Activated T-helper 2 cell treated with anti-CD3 and anti-CD28 coated beads, Interferon-gamma antibody, Interleukin-2, Interleukin-4, amounts not matched to agents 10 μg/mL and 5 μg/mL and 100 μg/mL, durations not matched to agents 14 hours and 24 hours and 36 hours (primary cell): ENCODE measurements at regions not wholly inside any gene's neighbourhood (a gene's known extent, or its start where the extent isn't known, plus 50 kb on each side); places are given as distances from the start of the nearest gene placed in this dataset.

Source experiments
- DNase-seq: peaks from one replicate; pipeline ENCODE4 v3.0.0; 2021; ENCODE audit warnings: low spot score
- H3K27ac Mint-ChIP-seq: one replicate; pipeline ENCODE4 v1.8.0; 2021; ENCODE audit warnings: mixed read lengths
- H3K27me3 Mint-ChIP-seq: one replicate; pipeline ENCODE4 v1.8.0; 2021; ENCODE audit warnings: low read depth, mixed read lengths
- H3K36me3 Mint-ChIP-seq: one replicate; pipeline ENCODE4 v1.8.0; 2021; ENCODE audit warnings: low read depth, mixed read lengths
- H3K4me1 Mint-ChIP-seq: one replicate; pipeline ENCODE4 v1.8.0; 2021; ENCODE audit warnings: low read depth, mixed read lengths
- H3K4me3 Mint-ChIP-seq: one replicate; pipeline ENCODE4 v1.8.0; 2021; ENCODE audit warnings: low read depth, mild to moderate bottlenecking, moderate library complexity, mixed read lengths
- H3K9me3 Mint-ChIP-seq: one replicate; pipeline ENCODE4 v1.8.0; 2021; ENCODE audit warnings: mixed read lengths
- intact Hi-C: fragments of 100-400 bp; cut with micrococcal nuclease; formaldehyde crosslinking; loops from one replicate; pipeline ENCODE4 v1.15.1; 2023

DNA sequence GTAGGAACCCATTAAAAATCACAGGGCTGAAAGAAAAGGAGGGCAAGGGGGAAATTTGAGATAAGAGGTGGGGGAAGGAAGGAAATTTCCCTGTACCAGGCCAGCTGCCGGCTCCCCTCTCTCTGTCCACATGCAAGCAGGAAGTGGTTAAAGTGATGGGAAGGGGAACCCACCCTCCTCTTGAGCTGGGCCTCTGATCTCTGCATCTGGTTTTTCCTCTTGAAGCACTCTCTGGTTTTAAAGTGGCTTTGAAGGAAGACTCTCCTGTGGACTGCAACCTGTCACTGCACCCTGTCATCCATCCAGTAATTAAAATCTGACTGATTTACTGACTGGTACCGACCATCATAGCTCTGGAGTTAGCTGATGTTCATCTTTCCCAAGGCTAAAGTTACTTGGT lies 239.6 kb downstream of the TSHZ3 start:
- no peak overlapping the region for H3K27ac Mint-ChIP-seq
- H3K9me3 Mint-ChIP-seq: no peaks in the 10 kb centered on the region
- no peaks in the 10 kb centered on the region for H3K36me3 Mint-ChIP-seq
- H3K27me3 Mint-ChIP-seq: no peaks in the 10 kb centered on the region
- H3K4me1 Mint-ChIP-seq: peaks cover 5% of the 10 kb centered on the region
- no peak overlapping the region for H3K4me3 Mint-ChIP-seq
- DNase-seq: no peak
- intact Hi-C loops: no loop called here

DNA sequence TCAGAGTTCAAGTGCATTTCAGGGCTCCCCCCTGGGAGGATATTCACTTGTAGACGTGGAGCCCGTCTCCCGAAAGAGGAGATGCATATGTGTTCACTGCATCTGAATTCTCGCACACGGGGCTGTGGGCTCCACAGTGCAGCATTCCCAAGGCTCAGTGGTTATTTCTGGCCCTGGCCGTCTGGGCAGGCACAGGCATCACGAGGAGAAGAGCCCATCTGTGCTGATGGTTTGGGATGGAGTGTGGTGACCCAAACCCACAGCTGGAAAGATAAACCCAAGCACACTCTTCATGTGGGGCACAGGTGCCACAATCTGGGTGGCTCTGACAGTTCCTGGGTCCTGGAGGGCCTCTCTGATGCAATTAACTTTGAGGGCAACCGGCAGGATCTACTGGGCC lies 242.1 kb downstream of the TSHZ3 start:
- Mint-ChIP-seq H3K27ac (no peak overlapping the region), H3K9me3 (no peaks in the 10 kb centered on the region), H3K4me3 (no peak overlapping the region), H3K27me3 (no peaks in the 10 kb centered on the region), H3K4me1 (peaks cover 5% of the 10 kb centered on the region), H3K36me3 (no peaks in the 10 kb centered on the region)
- DNase-seq: no peak
- intact Hi-C loops: no loop called here

DNA sequence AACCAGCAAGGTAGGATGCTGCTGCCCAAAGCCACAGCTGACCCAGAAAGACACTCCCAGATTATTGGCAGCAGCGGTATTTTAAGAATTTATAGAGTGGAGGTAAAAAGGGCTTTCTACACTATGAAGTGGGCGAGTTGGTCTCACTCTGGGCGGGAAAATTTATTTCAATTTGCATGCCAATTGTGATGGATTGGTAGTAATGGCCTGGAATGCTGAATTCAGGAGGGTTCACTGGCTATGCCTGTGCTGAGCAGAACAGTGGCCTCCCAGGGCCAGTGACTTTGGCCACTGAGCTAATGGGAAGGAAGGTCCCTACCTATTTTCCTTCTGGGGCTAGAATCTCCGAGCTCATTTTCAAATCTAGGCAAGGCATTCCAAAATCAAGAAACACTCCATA lies 243.5 kb downstream of the TSHZ3 start:
- Mint-ChIP-seq H3K27ac (no peak overlapping the region), H3K36me3 (no peaks in the 10 kb centered on the region), H3K4me1 (peaks cover 5% of the 10 kb centered on the region), H3K27me3 (no peaks in the 10 kb centered on the region), H3K4me3 (no peak overlapping the region), H3K9me3 (no peaks in the 10 kb centered on the region)
- intact Hi-C loops: no loop called here
- DNase-seq: no peak

DNA sequence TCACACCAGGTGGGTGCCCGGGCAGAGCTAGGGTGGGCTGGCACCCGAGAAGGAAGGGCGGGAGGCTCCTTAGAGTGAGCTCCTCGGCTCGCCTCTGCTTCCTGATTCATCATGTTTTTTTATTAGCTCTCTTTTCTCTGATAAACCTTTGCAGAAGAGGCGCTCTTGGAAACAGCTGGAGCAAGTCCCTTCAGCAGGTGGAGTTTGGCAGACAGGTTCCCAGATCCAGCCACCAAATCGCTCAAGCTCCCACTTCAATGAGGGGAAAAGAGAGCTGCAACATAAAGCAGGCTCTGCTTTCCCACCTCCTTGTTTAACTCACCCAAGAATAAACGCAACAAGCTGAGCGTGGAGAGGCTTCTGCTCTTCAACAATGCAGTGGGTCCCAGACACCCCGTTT lies 244.8 kb downstream of the TSHZ3 start:
- Mint-ChIP-seq H3K9me3 (no peaks in the 10 kb centered on the region), H3K36me3 (no peaks in the 10 kb centered on the region), H3K27me3 (no peaks in the 10 kb centered on the region), H3K4me1 (peaks cover 3% of the 10 kb centered on the region), H3K27ac (no peak overlapping the region), H3K4me3 (no peak overlapping the region)
- intact Hi-C loops: no loop called here
- no peak for DNase-seq

DNA sequence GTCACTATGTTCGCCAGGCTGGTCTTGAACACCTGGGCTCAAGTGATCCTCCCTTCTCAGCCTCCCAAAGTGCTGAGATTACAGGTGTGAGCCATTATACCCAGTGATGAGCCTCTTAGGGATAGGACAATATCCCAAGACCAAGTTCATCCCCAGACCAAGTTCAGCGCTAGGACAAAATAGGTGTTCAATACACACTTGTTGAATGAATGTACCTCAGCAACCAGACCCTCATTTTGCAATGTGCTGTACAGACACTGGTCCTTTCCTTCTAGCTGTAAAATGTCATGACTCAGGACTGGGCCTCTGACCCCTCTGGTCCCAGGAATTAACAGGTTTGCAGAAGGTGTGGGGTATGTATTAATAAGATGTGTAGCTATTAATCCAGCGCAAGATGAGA lies 246.0 kb downstream of the TSHZ3 start:
- intact Hi-C loops: no loop called here
- Mint-ChIP-seq H3K27ac (no peak overlapping the region), H3K36me3 (no peaks in the 10 kb centered on the region), H3K9me3 (no peaks in the 10 kb centered on the region), H3K27me3 (no peaks in the 10 kb centered on the region), H3K4me3 (no peak overlapping the region), H3K4me1 (no peaks in the 10 kb centered on the region)
- no peak for DNase-seq

DNA sequence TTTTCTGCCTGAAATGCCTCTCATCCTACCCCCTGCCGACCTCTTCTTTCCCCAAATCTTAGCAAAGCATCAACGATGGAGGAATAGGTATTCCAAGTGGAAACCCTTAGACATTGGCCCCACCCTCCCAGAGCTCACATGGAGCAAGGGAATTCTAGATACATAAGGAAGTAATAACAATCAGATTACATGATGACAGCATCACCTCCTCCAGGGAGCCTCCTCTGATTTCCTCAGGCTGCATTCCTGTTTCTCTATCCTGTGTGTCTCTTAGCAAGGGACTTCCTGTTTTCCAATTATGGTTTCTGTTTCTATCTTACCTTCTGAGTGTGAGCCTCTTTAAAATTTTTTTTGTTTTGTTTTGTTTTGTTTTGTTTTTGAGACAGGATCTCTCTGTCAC lies 246.6 kb downstream of the TSHZ3 start:
- no peaks in the 10 kb centered on the region for H3K9me3 Mint-ChIP-seq
- DNase-seq: no peak
- H3K27ac Mint-ChIP-seq: no peak overlapping the region
- no peaks in the 10 kb centered on the region for H3K36me3 Mint-ChIP-seq
- H3K27me3 Mint-ChIP-seq: no peaks in the 10 kb centered on the region
- H3K4me3 Mint-ChIP-seq: no peak overlapping the region
- no peaks in the 10 kb centered on the region for H3K4me1 Mint-ChIP-seq
- intact Hi-C loops: no loop called here

DNA sequence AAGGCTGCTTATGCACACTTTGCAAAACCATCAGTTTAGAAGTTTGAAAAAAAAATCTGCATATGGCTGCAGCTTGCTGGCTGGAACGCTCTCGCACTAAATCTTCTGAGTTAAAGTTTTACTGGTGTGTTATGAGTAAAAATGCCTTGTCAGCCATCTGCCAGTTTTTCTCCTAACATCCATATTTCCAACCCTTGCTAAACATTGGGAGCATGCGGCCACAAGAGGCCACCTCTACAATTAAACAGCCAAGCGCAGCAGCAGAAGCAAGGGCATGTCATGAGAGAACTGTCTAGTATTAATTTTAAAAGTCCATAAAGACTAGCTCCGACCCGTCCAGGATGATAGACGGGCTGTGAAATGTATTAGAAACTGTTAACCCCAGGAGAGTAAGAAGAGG lies 248.3 kb downstream of the TSHZ3 start:
- no peaks in the 10 kb centered on the region for H3K36me3 Mint-ChIP-seq
- no peak overlapping the region for H3K4me3 Mint-ChIP-seq
- H3K4me1 Mint-ChIP-seq: no peaks in the 10 kb centered on the region
- no peak for DNase-seq
- no peak overlapping the region for H3K27ac Mint-ChIP-seq
- intact Hi-C loops: no loop called here
- no peaks in the 10 kb centered on the region for H3K27me3 Mint-ChIP-seq
- no peaks in the 10 kb centered on the region for H3K9me3 Mint-ChIP-seq

DNA sequence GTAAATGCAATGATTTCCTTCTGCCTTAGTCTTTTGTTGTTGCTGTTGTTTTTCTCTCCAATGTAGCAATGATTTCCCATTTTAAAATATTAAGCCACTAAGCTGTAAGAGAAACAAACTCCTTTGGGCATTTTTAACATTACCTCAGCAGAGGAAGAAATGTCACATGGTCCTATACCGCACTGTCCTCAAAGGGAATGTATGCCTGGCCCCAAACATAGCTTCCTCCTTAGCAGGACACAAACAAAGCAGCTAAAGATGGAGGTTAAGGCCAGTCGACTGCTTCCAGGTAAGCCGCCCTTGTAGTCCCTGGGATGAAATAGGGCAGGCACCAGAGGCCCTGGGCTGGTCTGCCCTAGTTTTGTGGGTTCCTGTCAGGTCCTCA lies 249.0 kb downstream of the TSHZ3 start:
- Mint-ChIP-seq H3K4me1 (no peaks in the 10 kb centered on the region), H3K27ac (no peak overlapping the region), H3K36me3 (no peaks in the 10 kb centered on the region), H3K9me3 (no peaks in the 10 kb centered on the region), H3K27me3 (no peaks in the 10 kb centered on the region), H3K4me3 (no peak overlapping the region)
- DNase-seq: no peak
- intact Hi-C loops: no loop called here

DNA sequence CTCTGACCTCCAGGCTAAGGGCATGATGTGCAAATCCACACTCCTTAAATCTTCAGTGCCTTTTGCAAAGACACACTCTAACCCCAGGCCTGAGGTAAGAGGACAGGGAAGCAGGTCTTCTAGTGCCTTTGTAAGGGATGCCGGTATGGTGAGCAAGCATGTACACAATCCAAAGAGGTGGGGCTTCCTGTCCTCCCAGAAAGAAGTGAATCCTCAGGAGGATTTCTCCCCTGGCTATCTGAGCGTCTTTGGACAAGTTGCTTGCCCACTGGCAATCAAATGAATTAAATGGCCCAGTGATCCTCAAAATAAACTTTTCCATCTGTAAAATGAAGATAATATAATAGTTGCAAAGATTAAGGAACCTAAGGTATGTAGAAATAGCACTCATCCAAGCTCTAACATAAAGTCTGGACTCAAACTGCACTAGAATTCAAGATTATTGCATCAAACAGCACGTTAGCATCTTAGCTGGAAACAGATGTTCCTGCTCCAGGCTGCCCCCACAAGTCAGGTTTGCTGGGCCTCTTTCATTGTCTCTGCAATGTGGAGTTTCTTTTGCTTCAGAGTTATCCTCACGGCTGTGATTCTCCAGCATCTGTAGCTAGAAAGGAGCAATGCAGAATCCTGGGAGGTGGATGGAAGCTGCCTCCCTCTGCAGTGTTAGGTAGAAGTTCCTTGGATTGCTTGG lies 249.6 kb downstream of the TSHZ3 start:
- H3K4me1 Mint-ChIP-seq: no peaks in the 10 kb centered on the region
- H3K4me3 Mint-ChIP-seq: no peak overlapping the region
- intact Hi-C loops: no loop called here
- H3K9me3 Mint-ChIP-seq: no peaks in the 10 kb centered on the region
- no peaks in the 10 kb centered on the region for H3K27me3 Mint-ChIP-seq
- no peak overlapping the region for H3K27ac Mint-ChIP-seq
- H3K36me3 Mint-ChIP-seq: no peaks in the 10 kb centered on the region
- DNase-seq: no peak

DNA sequence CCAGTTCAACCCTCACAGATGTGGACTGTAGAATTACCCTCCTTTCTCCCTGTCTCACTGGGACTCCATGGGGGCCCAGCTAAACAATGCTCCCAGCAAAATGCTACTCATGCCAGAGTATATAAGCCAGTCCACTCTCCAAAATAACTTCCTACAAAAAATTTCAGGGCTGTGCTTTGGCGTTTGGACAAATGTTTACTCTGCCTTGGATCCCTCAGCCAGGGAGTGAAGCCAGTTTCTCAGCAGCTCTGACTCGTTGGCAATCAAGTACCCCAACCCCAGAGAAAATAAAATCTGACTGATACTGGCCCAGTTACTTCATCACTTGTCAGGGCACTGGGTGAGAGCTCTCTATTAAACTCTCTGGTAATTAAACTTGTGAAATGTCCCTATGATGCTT lies 250.4 kb downstream of the TSHZ3 start:
- intact Hi-C loops: no loop called here
- Mint-ChIP-seq H3K36me3 (no peaks in the 10 kb centered on the region), H3K27me3 (no peaks in the 10 kb centered on the region), H3K4me1 (no peaks in the 10 kb centered on the region), H3K27ac (no peak overlapping the region), H3K9me3 (no peaks in the 10 kb centered on the region), H3K4me3 (no peak overlapping the region)
- no peak for DNase-seq

DNA sequence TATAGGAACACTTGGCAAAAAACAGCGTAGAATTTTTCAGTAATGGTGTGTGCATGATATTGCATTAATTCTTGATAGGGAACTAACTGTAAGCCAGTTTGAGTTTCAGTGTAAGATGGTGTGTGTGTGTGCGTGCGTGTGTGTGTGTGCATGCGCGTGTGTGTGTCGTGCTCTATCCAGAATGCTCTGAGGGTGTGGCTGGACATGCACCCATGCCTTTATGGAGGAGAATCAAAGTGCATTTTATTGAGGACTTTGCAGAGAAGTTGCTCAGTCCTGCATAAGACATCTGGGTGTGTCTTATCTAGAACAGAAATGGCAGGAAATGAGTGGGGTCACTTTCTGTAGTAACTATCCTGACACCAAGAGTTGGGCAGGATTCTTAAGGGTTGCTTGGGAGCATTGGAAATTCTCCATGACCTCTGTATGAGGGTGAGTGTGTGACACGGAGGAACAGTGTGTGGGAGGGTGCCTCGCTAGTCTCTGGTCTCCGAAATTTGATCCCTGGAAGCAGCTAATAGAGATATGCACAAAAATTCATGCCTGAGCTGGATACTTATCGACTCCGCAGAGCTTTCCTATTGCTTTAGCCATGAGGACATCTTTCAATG lies 252.2 kb downstream of the TSHZ3 start:
- Mint-ChIP-seq H3K27ac (no peak overlapping the region), H3K36me3 (no peaks in the 10 kb centered on the region), H3K27me3 (no peaks in the 10 kb centered on the region), H3K4me1 (no peaks in the 10 kb centered on the region), H3K4me3 (no peak overlapping the region), H3K9me3 (no peaks in the 10 kb centered on the region)
- no peak for DNase-seq
- intact Hi-C loops: no loop called here

DNA sequence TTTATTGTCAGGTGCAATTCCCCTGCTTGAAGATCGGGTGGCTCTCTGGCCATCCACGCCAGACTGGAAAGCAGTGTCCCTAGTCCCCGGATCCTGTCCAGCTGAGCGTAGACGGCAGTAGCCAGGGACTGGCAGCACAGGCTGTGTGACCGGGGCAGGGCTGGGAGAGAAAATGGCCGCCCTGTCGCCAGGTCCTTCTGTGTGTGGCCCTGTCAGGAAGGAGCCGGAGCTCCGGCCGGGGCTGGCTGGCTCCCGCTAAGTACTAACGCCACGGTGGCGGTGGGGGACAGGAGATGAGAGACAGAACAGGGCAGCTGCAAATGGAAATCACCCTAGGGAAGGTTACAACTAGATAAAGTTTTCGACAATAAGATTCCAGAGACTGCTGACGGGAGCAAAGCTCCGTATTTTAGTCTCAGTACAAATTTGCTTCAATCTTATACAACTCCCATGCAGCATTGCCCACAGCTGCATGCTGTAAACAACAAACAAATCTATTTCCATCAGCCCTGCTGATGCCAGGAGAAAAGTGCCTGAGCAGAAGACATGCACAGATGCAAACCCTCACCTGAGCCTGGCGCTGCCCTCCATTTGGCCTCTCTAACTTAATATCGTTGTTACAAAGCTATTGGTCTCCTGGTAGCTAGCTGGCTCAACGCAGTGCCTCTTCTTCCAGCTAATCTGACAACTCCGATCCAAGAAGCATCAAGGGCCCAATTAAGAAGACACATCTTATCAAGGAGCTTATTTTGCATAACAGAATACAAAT lies 253.0 kb downstream of the TSHZ3 start:
- no peak overlapping the region for H3K4me3 Mint-ChIP-seq
- no peaks in the 10 kb centered on the region for H3K27me3 Mint-ChIP-seq
- no peaks in the 10 kb centered on the region for H3K9me3 Mint-ChIP-seq
- H3K27ac Mint-ChIP-seq: no peak overlapping the region
- H3K36me3 Mint-ChIP-seq: no peaks in the 10 kb centered on the region
- intact Hi-C loops: no loop called here
- H3K4me1 Mint-ChIP-seq: no peaks in the 10 kb centered on the region
- no peak for DNase-seq

DNA sequence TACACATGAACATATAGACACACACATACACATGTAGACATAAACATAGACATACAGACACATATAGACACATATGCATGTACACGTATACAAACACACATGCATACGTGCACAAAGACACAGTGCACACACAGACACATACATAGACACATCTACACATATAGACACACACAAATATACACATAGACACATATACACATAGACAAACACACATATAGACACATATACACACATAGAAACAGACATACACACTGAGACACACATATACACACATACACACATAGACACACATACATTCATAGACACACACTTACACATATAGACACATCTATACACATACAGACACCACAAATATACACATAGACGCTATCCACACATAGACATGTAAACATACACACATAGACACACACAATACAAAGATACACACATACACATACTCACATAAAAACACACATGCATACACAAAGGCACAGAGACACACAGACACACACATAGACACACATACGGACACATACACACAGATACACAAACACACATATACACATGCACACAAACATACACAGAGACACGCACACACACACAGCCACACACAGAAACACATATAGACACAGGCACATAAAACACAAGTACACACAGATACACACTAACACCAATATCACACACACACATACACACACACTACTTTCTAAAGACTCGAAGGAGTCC lies 254.0 kb downstream of the TSHZ3 start:
- H3K4me1 Mint-ChIP-seq: no peaks in the 10 kb centered on the region
- no peaks in the 10 kb centered on the region for H3K9me3 Mint-ChIP-seq
- H3K27me3 Mint-ChIP-seq: no peaks in the 10 kb centered on the region
- H3K27ac Mint-ChIP-seq: no peak overlapping the region
- no peaks in the 10 kb centered on the region for H3K36me3 Mint-ChIP-seq
- no peak for DNase-seq
- intact Hi-C loops: no loop called here
- H3K4me3 Mint-ChIP-seq: no peak overlapping the region
